ENCODE measurements at regions not wholly inside any gene's neighbourhood (a gene's known extent, or its start where the extent isn't known, plus 50 kb on each side); places are given as distances from the start of the nearest gene placed in this dataset.
"Not testable (repeated sequence)": the region's sequence is repeated elsewhere in the genome, so short reads cannot be mapped to it uniquely, and the experiment has no call there.

GRCh38 chr7:93711926-93712325, 137.4 kb upstream of the CALCR start:
- H3K4me3 ChIP-seq, result no peak overlapping the region
- no peaks in the 10 kb centered on the region for H3K4me1 ChIP-seq
- no peak overlapping the region for H3K27ac ChIP-seq
- intact Hi-C loops (cut with DNase I; ENCODE audit: low total_unique reads), result no loop called here
- H3K27me3 ChIP-seq, result no peaks in the 10 kb centered on the region
- H3K9me3 ChIP-seq, result no peaks in the 10 kb centered on the region
- DNase-seq, result no peak
- 82 to 91% methylated on average over 5 of the region's 5 CpGs for WGBS, 2 donors
- TF ChIP-seq POLR2A (IDR thresholded peaks at IDR 0.05) (no peak), CTCF (IDR thresholded peaks at IDR 0.05) (no peak)
- no peaks in the 10 kb centered on the region for H3K36me3 ChIP-seq (ENCODE audit: low read depth, missing control alignments)

GRCh38 chr7:93708255-93708654, 133.7 kb upstream of the CALCR start:
- H3K27me3 ChIP-seq; H3K27ac ChIP-seq; H3K4me3 ChIP-seq; H3K9me3 ChIP-seq; DNase-seq; H3K36me3 ChIP-seq (ENCODE audit: low read depth, missing control alignments); H3K4me1 ChIP-seq; intact Hi-C loops (cut with DNase I; ENCODE audit: low total_unique reads): not testable (repeated sequence)
- WGBS, 2 donors, result 79 to 88% methylated on average over 5 of the region's 5 CpGs

- H3K4me3 ChIP-seq, result no peak overlapping the region
- H3K9me3 ChIP-seq, result no peaks in the 10 kb centered on the region
- H3K4me1 ChIP-seq, result no peaks in the 10 kb centered on the region
- H3K36me3 ChIP-seq (ENCODE audit: low read depth, missing control alignments), result no peaks in the 10 kb centered on the region
- no peak overlapping the region for H3K27ac ChIP-seq
- H3K27me3 ChIP-seq, result no peaks in the 10 kb centered on the region
- intact Hi-C loops (cut with DNase I; ENCODE audit: low total_unique reads), result no loop called here
- no peak for TF ChIP-seq CTCF (IDR thresholded peaks at IDR 0.05)
- no peak for TF ChIP-seq POLR2A (IDR thresholded peaks at IDR 0.05)
- DNase-seq, result no peak
Observed at GRCh38 chr7:93707249-93707648, 132.7 kb upstream of the CALCR start.

GRCh38 chr7:93706162-93706561, 131.6 kb upstream of the CALCR start:
- H3K27ac ChIP-seq, H3K4me1 ChIP-seq: not testable (repeated sequence)
- WGBS, 2 donors, result 86% methylated on average over 4 of the region's 4 CpGs

GRCh38 chr7:93704217-93704616, 129.7 kb upstream of the CALCR start:
- no peaks in the 10 kb centered on the region for H3K9me3 ChIP-seq
- H3K27me3 ChIP-seq, result no peaks in the 10 kb centered on the region
- no peak overlapping the region for H3K4me3 ChIP-seq
- TF ChIP-seq POLR2A (IDR thresholded peaks at IDR 0.05) (no peak), CTCF (IDR thresholded peaks at IDR 0.05) (no peak)
- DNase-seq, result no peak
- H3K4me1 ChIP-seq, result no peaks in the 10 kb centered on the region
- H3K27ac ChIP-seq, result no peak overlapping the region
- no peaks in the 10 kb centered on the region for H3K36me3 ChIP-seq (ENCODE audit: low read depth, missing control alignments)
- intact Hi-C loops (cut with DNase I; ENCODE audit: low total_unique reads), result no loop called here

More at GRCh38 chr7:93706162-93706561, 131.6 kb upstream of the CALCR start:
- DNase-seq; intact Hi-C loops (cut with DNase I; ENCODE audit: low total_unique reads); H3K4me3 ChIP-seq; H3K27me3 ChIP-seq; H3K9me3 ChIP-seq; H3K36me3 ChIP-seq (ENCODE audit: low read depth, missing control alignments): not testable (repeated sequence)

GRCh38 chr7:93697901-93698300, 123.4 kb upstream of the CALCR start:
- no peak for DNase-seq
- no peaks in the 10 kb centered on the region for H3K27me3 ChIP-seq
- no peak overlapping the region for H3K4me3 ChIP-seq
- H3K27ac ChIP-seq, result no peak overlapping the region
- TF ChIP-seq POLR2A (IDR thresholded peaks at IDR 0.05), result no peak
- TF ChIP-seq CTCF (IDR thresholded peaks at IDR 0.05), result no peak
- H3K36me3 ChIP-seq (ENCODE audit: low read depth, missing control alignments), result no peaks in the 10 kb centered on the region
- intact Hi-C loops (cut with DNase I; ENCODE audit: low total_unique reads), result no loop called here
- WGBS, 2 donors, result 63 to 64% methylated on average over 1 of the region's 1 CpG
- H3K9me3 ChIP-seq, result no peaks in the 10 kb centered on the region
- H3K4me1 ChIP-seq, result no peaks in the 10 kb centered on the region

Data from testis (tissue), 2 donors.